HG02642 (cell line): ENCODE measurements at regions not wholly inside any gene's neighbourhood (a gene's known extent, or its start where the extent isn't known, plus 50 kb on each side); places are given as distances from the start of the nearest gene placed in this dataset.
"Not testable (repeated sequence)": the region's sequence is repeated elsewhere in the genome, so short reads cannot be mapped to it uniquely, and the experiment has no call there.

Experiments used
- ATAC-seq: cut with Tn5 transposase; IDR thresholded peaks from one replicate; pipeline ENCODE4 v1.9.1; 2021; ENCODE audit warnings: mild to moderate bottlenecking; ENCODE audit not compliant: unreplicated experiment, poor library complexity

DNA sequence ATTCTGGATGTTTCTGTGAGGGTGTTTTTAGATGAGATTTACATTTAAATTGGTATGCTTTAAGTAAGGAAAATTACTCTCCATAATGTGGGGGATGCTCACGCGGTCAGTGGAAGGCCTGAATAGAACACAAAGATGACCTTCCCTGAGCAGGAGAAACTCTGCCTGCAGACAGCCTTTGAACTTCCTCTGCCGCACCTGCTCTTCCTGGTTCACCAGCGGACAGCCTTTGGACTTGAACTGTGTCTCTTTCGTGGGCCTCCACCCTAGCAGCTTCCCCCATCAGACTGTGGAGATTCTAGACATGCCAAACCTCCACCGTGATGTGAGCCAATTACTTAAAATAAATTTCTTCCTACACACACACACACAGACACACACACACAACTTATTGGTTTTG is 210.7 kb downstream of the EFCAB11 start:
- no peak for ATAC-seq

DNA sequence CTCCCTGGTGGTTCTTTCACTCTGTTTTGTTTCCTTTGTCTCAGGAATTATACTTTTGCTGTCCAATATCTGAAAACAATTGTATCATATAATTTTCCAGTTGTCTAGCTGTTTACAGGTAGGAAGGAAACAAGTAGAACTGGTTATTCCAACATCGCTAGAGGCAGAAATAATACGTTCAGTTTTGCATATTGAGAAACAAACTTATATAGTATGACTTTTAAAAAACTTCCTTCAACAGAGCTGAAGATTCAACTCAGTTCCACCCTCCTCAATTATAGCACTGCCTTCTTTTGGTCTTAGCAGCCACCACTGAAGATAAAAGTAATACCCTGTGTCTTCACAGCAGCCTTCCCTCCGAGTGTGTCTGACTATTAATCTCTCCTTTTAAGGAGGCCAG is 214.3 kb downstream of the EFCAB11 start:
- no peak for ATAC-seq

DNA sequence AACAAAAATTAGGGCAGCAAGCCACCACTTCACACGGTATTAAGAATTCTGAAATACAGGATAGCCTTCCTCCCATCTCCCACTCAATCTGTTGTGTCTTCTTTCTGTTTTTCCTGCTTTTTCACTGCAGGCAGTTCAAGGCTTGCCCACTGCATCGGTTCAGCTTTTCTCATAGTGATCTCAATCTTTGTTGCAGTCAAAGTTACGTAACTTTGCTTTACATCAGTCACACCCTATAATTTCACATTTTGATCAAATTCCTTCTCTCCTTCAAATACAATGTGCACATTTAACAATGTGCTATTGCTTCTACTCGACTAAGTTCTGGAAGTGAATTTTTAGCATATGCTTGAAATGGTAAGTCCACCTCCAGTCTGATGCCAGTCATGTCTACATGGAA is 217.6 kb downstream of the EFCAB11 start:
- no peak for ATAC-seq

DNA sequence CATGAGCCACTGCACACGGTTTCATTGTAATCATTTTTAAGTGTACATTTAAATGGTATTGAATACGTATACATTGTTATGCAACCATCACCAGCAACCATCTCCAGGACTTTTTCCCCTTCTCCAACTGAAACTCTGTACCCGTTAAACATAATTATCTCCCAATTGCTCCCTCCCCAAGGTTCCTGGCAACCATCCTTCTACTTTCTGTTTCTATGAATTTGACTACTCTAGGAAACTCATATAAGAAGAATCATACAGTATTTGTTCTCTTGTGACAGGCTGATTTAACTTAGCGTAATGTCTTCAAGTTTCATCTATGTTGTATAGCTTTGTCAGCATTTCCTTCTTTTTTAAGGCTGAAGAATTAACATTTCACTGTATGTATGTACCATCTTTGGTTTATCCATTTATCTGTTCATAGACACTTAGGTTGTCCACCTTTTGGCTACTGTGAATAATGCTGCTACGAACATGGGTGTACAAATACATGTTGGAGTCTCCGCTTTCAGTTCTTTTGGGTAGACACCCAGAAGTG is 223.1 kb downstream of the EFCAB11 start:
- ATAC-seq: no peak

DNA sequence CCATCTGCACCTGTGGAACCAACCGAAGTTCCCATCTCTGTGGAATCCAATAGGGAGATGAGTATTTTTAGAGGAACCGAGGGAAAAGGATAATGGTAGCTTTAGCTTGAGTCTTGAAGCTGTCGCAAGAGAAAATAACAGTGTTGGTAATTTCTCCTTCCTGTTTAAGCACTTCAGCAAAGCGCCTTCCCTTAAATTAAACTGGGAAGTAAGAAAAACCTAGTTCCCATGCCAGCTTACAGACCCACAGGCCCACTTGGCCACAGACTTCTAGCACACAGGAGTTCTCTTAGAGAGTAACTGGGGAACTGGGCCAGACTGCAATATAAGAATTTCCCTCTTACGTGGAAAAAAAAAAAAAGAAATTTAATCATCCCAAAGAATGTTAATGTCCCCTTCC is 223.8 kb downstream of the EFCAB11 start:
- ATAC-seq: no peak

DNA sequence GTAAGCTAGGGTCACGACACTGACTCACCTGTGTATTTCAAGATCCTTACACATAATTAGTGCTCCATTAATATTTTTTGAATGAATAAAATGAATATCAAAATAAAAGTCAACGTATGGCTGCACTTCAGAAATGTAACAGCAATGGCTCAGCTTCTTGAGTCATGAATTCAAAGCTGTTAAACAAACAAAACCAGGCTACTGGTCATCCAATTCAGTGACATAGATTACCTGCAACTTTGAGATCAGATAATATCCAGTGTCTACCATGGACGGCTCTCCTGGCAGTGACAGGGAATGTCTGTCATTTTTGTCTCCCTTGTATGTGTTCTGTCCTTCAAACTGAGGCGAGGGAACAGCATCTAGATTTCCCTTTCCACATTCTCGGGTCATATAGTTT is 225.6 kb downstream of the EFCAB11 start:
- no peak for ATAC-seq

DNA sequence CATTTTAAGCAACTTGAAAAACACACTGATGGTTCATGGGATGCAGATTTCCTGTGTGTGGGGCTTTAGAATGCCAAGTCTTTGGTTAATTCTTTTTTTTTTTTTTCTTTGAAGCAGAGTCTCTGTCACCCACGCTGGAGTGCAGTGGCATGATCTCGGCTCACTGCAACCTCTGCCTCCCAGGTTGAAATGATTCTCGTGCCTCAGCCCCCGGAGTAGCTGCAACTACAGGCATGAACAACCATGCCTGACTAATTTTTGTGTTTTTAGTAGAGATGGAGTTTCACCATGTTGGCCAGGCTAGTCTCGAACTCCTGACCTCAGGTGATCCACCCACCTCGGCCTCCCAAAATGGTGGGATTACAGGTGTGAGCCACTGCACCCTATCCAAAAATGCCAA is 228.3 kb downstream of the EFCAB11 start:
- ATAC-seq: not testable (repeated sequence)

DNA sequence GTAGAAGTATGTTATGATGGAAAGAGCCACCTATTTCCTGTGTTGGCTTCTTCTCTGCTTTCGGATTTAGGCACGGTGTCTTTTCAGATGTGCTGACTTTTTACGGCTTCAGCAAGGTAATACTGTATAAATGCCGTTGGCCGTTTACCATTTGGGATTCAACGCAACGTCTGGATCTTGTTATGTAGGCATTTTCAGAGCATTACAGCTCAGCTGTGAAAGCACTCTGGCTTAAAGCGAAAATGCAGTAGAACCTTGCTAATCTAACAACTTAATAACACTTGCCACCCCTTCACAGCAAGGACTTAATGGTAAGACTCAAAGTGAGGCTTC is 229.9 kb downstream of the EFCAB11 start:
- no peak for ATAC-seq

DNA sequence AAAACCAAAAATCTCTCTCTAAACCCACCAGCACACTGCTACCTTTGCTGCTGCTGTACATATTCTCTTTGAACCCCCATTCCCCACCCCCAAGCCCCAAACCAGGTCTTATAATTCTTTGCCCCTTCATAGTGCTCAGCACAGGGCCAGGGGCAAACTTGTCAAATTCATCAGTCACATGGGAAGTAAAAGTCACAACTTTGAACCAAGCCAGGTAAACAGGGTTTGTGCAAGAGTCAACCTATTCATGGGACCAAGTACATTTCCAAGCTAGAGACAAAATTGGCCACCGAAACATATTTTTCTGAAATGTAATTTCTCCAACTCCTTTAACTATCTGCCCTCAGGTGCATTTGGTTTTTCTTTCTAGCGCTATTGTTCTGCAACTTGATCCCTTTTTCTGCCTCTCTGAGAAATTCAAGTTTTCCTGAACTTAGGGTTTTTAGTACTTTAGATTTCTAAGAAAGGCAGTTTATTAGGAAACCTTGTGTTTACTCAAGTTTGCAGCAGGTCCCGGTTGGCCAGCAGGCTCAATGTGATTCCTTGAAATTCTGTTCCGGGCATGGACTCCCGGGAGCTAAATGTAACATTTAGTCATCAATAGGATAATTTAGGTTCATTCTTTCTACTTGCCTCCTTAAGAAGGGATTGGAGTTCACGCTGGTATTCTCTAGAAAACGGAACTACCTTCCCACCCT is 230.5 kb downstream of the EFCAB11 start:
- no peak for ATAC-seq

DNA sequence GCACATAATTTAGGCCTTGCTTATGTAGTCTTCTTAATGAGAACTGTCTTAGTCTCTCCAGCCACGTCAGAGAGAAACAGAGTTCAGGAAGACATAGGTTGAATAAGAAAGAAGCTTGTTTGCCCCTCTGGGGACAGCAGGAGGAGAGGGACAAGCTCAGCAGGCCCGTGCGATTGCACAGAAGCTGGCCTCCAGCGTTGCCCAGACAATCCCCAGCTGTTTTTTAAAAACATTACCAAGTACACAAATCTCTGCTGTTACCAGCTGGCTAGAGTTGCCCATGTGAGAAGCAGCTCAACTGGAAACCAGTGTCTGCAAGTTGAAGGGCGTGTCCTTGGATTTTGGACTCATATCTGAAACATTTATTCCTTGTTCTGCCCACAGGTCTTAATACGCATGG is 232.6 kb downstream of the EFCAB11 start:
- ATAC-seq: no peak

DNA sequence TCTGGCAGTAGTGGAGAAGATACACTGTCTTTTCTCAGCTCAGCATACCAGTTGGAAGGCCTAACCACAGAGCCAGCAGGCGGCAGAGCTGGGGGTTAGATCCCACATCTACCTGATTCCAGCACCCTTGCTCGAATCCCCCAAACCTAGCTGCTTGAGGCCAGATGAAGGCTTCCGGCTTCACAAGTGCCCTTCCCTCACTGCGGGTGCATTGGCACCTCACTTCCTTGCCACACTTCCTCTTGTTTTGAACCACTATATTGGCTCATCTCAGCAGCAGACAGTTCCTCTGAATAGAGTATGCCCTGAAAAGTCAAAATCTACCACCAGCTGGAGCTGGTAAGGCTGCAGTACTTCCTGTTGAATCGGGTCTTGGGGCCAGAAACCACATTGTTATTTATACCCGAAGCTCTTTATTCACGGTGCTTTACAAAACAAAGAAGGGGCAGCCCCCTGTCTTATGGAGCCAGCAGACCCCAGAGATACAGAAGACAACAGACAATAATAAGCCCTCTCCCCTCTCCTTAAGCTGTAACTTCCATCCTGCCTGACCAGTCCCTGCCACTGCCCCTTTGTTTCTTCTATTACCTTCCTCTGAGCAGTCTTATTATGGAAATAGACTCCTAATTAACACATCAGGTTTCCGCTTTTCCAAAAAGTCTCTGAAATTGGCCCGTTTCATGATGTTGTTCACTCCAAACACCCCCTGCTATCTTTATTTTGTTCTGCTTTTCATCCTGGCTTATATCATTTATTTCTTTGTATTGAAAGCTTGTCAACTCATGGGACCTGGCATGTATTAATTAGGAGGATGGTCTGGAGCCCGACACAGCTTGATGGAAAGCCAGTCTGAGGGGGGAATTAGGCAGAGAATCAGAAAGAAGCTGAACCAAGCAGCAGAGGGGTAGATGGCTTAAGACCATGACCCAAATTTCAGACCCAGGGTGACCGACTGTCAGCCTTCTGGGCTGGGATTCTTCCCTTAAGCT is 233.5 kb downstream of the EFCAB11 start:
- ATAC-seq: peak; percentile 72

DNA sequence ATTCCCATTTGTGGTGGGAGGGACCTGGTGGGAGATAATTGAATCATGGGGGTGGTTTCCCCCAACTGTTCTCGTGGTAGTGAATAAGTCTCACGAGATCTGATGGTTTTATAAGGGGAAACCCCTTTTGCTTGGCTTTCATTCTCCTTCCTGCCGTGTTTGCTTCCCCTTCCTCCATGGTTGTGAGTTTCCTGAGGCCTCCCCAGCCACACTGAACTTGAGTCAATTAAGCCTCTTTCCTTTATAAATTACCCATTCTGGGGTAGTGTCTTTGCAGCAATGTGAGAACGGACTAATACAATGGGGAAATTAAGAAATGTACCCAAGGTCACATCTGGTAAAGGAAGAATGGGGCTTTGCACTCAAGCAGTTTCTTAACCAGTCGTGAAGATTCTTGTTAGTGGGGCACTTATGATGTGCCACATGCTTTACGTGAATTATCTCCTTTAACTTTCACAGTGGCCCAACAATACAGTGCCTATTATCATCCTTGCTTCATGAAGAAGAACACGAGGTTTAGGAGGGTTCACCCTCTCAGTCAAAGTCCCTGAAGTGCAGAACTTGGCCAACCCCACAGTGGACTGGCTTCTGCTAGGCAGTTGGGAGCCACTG is 234.3 kb downstream of the EFCAB11 start:
- no peak for ATAC-seq

DNA sequence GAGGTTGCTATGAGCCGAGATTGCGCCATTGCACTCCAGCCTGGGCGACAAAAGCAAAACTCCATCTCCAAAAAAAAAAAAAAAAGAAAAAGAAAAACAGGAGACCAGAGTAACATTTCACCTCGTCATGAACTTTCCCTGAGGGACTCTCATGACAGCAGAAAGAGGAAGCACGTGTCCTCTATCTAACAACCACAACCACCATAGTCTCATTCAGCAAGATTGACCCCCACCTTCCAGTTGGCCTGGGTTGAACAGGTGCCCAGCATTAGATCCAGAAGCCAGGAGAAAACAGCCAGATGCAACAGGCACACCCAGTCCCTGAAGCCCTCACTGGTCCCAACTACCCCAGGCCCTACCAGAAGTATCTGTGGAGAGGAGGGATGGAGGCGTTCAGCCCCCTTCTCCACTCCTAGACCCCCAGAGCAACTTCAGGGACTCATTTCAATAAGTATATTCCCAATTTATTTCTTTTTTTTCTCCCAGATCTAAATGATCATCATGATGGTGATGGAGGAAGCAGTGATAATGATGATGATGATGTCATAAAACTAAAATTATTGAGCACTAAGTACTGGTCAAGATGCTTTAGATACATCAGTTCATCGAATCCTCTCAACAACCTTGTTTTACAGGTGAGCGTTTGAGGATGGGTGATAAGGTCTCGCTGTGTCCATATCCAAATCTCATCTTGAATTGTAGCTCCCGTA is 235.0 kb downstream of the EFCAB11 start:
- ATAC-seq: peak; percentile 39

DNA sequence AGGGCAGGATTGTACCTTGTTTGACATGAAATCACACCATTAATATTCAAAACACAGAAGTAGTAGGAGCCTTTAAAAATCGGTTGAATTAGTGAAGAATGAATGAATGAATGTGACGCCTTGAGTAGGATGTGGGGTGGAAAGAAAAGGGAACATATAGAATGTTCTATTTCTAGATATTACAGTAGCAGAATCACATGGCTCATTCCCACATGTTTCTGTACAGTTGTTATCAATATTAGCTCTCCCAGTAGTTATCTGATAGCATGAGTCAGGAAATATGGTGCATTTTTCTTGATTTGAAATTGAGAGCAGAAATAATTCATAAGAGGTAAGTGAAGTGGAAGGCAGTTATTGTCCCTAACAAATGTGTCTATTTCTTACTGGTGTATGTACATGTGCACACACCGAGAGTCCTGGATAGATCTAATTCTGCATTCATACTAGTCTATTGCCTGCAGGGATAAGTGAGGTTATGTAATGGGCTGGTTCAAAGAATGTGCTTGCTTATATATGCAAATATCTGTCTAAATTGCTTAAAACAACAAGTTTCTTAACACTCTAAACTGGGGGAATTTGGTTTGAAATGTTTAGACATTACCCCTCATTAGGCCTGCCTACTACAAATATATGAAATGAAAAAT is 245.4 kb downstream of the EFCAB11 start:
- no peak for ATAC-seq

DNA sequence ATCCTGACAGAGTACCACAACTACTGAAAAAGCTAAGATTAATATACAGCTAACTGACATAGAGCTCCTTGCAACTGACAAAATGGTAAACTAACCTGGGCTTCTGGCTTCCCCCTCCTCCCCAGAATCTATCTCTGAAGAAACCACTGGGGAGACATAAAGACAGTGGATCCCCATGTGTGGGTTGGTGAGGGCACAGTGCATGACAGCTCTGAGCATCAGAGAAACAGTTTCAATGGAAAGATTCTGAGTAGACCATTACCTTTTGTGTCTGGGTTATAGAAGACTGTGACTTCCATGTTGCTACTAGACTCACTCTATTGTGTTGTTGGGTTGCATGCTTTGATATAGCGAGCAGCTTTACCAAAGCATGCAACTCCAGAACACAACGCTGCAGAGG is 247.4 kb downstream of the EFCAB11 start:
- ATAC-seq: no peak

DNA sequence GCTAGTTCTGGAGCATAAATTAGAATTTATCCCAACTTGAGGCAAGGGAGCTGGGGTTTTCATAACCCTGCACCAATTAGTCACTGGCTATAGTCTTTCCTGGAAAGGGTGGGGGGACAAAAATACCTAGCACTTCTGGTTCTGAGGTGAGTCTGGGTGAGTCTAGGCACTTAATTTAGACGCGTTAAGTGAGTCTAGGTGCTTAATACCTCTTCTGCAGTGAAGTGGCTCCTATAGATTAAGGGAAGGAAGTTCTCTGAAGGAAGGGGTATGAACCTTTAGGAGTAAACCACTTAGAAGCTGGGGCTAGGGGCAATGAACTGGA is 251.7 kb downstream of the EFCAB11 start:
- no peak for ATAC-seq

DNA sequence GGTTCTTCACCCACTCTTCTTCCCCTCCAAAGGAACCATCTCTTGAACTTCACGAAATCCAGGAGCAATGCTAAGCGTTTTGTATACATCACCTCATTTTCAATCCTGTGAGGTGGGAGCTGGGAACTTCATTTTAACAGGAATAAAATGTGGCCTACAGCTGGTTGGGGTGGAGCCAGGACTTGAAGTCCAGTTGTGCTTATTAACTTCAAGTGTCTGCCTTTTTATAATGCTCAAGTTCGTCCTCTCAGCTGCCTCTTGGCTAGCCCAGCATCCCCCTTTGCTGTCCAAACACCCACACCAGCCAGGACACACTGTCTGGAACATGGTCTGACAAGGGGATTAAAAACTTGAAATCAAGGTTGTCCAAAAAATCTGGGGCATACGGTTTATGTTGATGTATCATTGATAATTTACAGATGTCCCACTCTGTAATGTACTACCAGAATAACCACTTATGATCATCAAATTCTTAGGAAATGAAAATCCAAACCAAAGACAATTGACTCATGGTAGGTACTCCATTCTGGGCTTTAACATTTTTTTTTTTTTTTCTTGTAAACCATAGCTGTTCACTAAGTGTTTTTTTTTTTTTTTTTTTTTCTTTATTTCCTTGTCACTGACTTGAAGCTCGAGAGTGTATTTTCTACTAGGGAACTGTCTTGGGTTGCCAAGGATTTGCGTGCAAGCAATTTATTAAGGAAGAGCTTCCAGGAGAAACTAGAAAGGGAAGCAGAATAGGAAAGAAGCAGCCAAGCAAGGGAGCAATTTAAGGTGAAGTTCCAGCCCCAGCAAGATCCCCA is 252.3 kb downstream of the EFCAB11 start:
- no peak for ATAC-seq

DNA sequence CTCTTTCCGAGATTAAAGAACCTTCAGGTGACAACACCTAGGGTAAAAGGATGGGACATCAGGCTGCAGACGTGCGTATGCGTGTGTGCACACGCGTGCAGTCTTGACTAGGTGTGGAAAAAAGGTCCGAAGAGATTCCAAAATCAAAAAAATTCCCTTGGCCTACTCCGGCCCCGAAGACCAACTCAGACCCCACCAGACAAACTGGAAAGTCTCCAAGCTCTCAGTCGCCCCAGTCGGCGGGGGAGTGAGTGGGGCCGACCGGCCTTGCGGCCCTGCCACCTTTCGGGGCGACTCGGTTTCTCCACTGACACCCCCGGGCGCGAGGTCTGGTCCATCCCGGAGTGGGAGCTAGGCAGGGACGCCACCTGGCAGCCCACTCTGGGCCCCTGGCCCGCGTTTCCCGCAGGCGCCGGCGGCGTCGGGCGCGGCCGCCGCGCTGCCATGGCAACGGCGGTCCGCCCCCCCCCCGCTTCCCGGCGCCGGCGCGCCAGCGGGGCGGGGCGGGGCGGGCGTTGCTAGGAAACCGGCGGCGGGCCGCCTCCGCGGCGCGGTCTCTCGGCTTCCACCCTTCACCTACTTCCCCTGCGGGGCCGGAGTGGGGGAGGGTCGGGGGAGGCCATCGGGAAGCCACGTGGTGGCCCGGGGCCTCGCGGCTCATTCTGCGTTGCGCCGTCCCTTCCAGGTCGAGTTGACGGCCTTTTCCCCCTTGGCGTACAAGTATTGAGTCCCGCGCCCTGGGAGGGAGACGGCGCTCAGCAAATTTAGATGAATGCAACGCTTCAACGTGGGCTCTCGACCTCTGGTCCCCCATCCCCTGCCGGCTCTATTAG is 253.1 kb downstream of the EFCAB11 start:
- peak; percentile 87 for ATAC-seq
